HL-60 (cell line): ENCODE measurements at regions not wholly inside any gene's neighbourhood (a gene's known extent, or its start where the extent isn't known, plus 50 kb on each side); places are given as distances from the start of the nearest gene placed in this dataset.

Source experiments
- DNase-seq, 2 experiments: peaks; one replicate each; pipeline ENCODE4 v3.0.0-alpha.2; 2010 to 2020; ENCODE audit warnings: low read depth in 1 of 2, low spot score in 1 of 2
- H3K27ac ChIP-seq: fragments of 250-450 bp; sonication (Bioruptor Pico); replicated peaks from 2 replicates; pipeline ENCODE4 v1.5.1; 2020; ENCODE audit warnings: mild to moderate bottlenecking, moderate library complexity
- H3K27me3 ChIP-seq: fragments of 250-450 bp; sonication (Bioruptor Pico); 2 replicates; pipeline ENCODE4 v1.5.1; 2021; ENCODE audit warnings: mild to moderate bottlenecking, moderate library complexity; ENCODE audit not compliant: insufficient read depth, poor library complexity, severe bottlenecking
- H3K4me3 ChIP-seq: replicated peaks from 2 replicates; pipeline ENCODE4 v1.5.1; 2011; ENCODE audit warnings: mild to moderate bottlenecking, control low read depth, low read length; ENCODE audit not compliant: insufficient read depth
- CTCF ChIP-seq: IDR thresholded peaks from one replicate; pipeline ENCODE4 v1.5.1; 2011; ENCODE audit warnings: low read length, control low read depth, inconsistent platforms; ENCODE audit not compliant: insufficient read depth
- GABPA ChIP-seq: IDR thresholded peaks from 2 replicates; pipeline ENCODE4 v1.6.1; 2012; ENCODE audit warnings: low read depth
- POLR2AphosphoS5 ChIP-seq: IDR thresholded peaks from 2 replicates; pipeline ENCODE4 v1.6.1; 2012; ENCODE audit warnings: low read depth
- REST ChIP-seq: IDR thresholded peaks from 2 replicates; pipeline ENCODE4 v1.6.1; 2012; ENCODE audit warnings: low read depth; ENCODE audit not compliant: insufficient replicate concordance
- SPI1 ChIP-seq: IDR thresholded peaks from 2 replicates; pipeline ENCODE4 v1.6.1; 2012; ENCODE audit warnings: low read depth, mild to moderate bottlenecking, borderline replicate concordance

- Histone ChIP-seq H3K27me3 (no peaks in the 10 kb centered on the region), H3K27ac (no peak overlapping the region), H3K4me3 (no peak overlapping the region)
- DNase-seq: no peak
- TF ChIP-seq SPI1 (no peak), REST (no peak), POLR2AphosphoS5 (no peak), CTCF (no peak), GABPA (no peak)
Observed at GRCh38 chr12:85657251-85657650, 179.0 kb downstream of the RASSF9 start.

- H3K4me3 ChIP-seq: no peak overlapping the region
- no peaks in the 10 kb centered on the region for H3K27me3 ChIP-seq
- no peak overlapping the region for H3K27ac ChIP-seq
- DNase-seq: no peak
- TF ChIP-seq REST (no peak), CTCF (no peak), GABPA (no peak), POLR2AphosphoS5 (no peak), SPI1 (no peak)
Observed at GRCh38 chr12:85657836-85658630, 178.2 kb downstream of the RASSF9 start.

- H3K27ac ChIP-seq: no peak overlapping the region
- H3K27me3 ChIP-seq: no peaks in the 10 kb centered on the region
- H3K4me3 ChIP-seq: no peak overlapping the region
- no peak for DNase-seq
- TF ChIP-seq REST (no peak), SPI1 (no peak), GABPA (no peak), POLR2AphosphoS5 (no peak), CTCF (no peak)
Observed at GRCh38 chr12:85659754-85660530, 176.3 kb downstream of the RASSF9 start.
